Keratinocyte (primary cell): ENCODE measurements at regions not wholly inside any gene's neighbourhood (a gene's known extent, or its start where the extent isn't known, plus 50 kb on each side); places are given as distances from the start of the nearest gene placed in this dataset.
A peak's percentile ranks its signal among the peaks of the same experiment; 100 is the strongest.

Source experiments
- DNase-seq: peaks from one replicate; pipeline ENCODE4 v3.0.0-alpha.2; 2011; ENCODE audit warnings: low read depth, missing footprints, low spot score
- FAIRE-seq: peaks from 2 replicates; lab custom pipeline; 2011; peaks lifted over from hg19 to GRCh38; lab: Jason Lieb, UNC
- H2AFZ ChIP-seq: 2 replicates; pipeline ENCODE4 v1.6.0; 2012; ENCODE audit warnings: low read length, control low read depth, inconsistent platforms; ENCODE audit not compliant: control insufficient read depth
- H3K27ac ChIP-seq: 2 replicates; pipeline ENCODE4 v1.5.1; 2011; ENCODE audit warnings: low read length; ENCODE audit not compliant: control insufficient read depth, insufficient read depth
- H3K27me3 ChIP-seq: 3 replicates; pipeline ENCODE4 v1.6.0; 2011; ENCODE audit warnings: low read length; ENCODE audit not compliant: control insufficient read depth, insufficient read depth; ENCODE audit errors: extremely low read depth
- H3K36me3 ChIP-seq, 2 experiments: 2 replicates in 1 of 2; 3 replicates in 1 of 2; pipeline ENCODE4 v1.5.1; 2011; ENCODE audit warnings: low read length in 2 of 2, mild to moderate bottlenecking in 1 of 2; ENCODE audit not compliant: control insufficient read depth in 2 of 2, insufficient read depth in 2 of 2; ENCODE audit errors: extremely low read depth in 1 of 2
- H3K4me1 ChIP-seq: 3 replicates; pipeline ENCODE4 v1.5.1; 2011; ENCODE audit warnings: low read length; ENCODE audit not compliant: control insufficient read depth, insufficient read depth; ENCODE audit errors: extremely low read depth
- H3K4me2 ChIP-seq: 3 replicates; pipeline ENCODE4 v1.6.0; 2011; ENCODE audit warnings: low read depth, low read length; ENCODE audit not compliant: control insufficient read depth, insufficient read depth; ENCODE audit errors: extremely low read depth
- H3K4me3 ChIP-seq, 3 experiments: fragments of 200-600 bp in 1 of 3; sonication (generic) in 1 of 3; 2 replicates in 2 of 3; 3 replicates in 1 of 3; pipeline ENCODE4 v1.5.1; 2011 to 2016; ENCODE audit warnings: low read length in 3 of 3, mild to moderate bottlenecking in 3 of 3, control low read depth in 2 of 3, inconsistent platforms in 1 of 3, low read depth in 1 of 3, mixed read lengths in 1 of 3, mixed run types in 1 of 3, moderate library complexity in 1 of 3; ENCODE audit not compliant: control insufficient read depth in 2 of 3, insufficient read depth in 2 of 3; ENCODE audit errors: extremely low read depth in 1 of 3
- H3K79me2 ChIP-seq: 2 replicates; pipeline ENCODE4 v1.6.0; 2012; ENCODE audit warnings: low read length; ENCODE audit not compliant: control insufficient read depth, insufficient read depth
- H3K9ac ChIP-seq: 3 replicates; pipeline ENCODE4 v1.6.0; 2011; ENCODE audit warnings: low read length; ENCODE audit not compliant: control insufficient read depth, insufficient read depth; ENCODE audit errors: extremely low read depth
- H3K9me1 ChIP-seq: 3 replicates; pipeline ENCODE4 v1.6.0; 2011; ENCODE audit warnings: low read length; ENCODE audit not compliant: control insufficient read depth, insufficient read depth; ENCODE audit errors: extremely low read depth
- H3K9me3 ChIP-seq: 2 replicates; pipeline ENCODE4 v1.5.1; 2012; ENCODE audit warnings: low read depth, low read length; ENCODE audit not compliant: control insufficient read depth
- H4K20me1 ChIP-seq: 3 replicates; pipeline ENCODE4 v1.6.0; 2011; ENCODE audit warnings: low read length; ENCODE audit not compliant: control insufficient read depth, insufficient read depth; ENCODE audit errors: extremely low read depth
- CTCF ChIP-seq, 3 experiments: IDR thresholded peaks in 1 of 3; conservative IDR thresholded peaks in 1 of 3; optimal IDR thresholded peaks in 1 of 3; 2 replicates in 2 of 3; 3 replicates in 1 of 3; pipeline versions ENCODE3 to v1.5.1; 2011; ENCODE audit warnings: low read length in 3 of 3, mild to moderate bottlenecking in 3 of 3, moderate library complexity in 2 of 3, control low read depth in 1 of 3, inconsistent platforms in 1 of 3; ENCODE audit not compliant: insufficient read depth in 2 of 3; ENCODE audit errors: extremely low read depth in 1 of 3
- EZH2 ChIP-seq: IDR thresholded peaks from one replicate; pipeline ENCODE4 v1.6.1; 2012; ENCODE audit warnings: inconsistent platforms, mild to moderate bottlenecking, low read length, moderate library complexity
- dilution Hi-C: fragments of 300-500 bp; cut with MboI; formaldehyde crosslinking; loops from one replicate; pipeline ENCODE4 v1.7.0; 2020; ENCODE audit warnings: low sequenced_read_pairs; ENCODE audit not compliant: extremely low pct_ligation_motif_present

GRCh38 chr9:119453490-119453911 lies 84.3 kb upstream of the BRINP1 start:
- Histone ChIP-seq H3K4me2 (peak overlapping the region; percentile 77), H2AFZ (peak overlapping the region; percentile 68)
- dilution Hi-C loops, result no loop called here

GRCh38 chr9:119451426-119451825 lies 82.2 kb upstream of the BRINP1 start:
- Histone ChIP-seq H4K20me1 (no peaks in the 10 kb centered on the region), H3K9me3 (no peaks in the 10 kb centered on the region), H3K9ac (no peak overlapping the region), H3K27me3 (no peaks in the 10 kb centered on the region), H3K4me2 (no peak overlapping the region), H3K36me3 (no peaks in the 10 kb centered on the region), H3K79me2 (no peaks in the 10 kb centered on the region), H3K4me1 (peaks cover 19% of the 10 kb centered on the region), H2AFZ (no peak overlapping the region), H3K4me3 (no peak overlapping the region), H3K27ac (no peak overlapping the region), H3K9me1 (no peaks in the 10 kb centered on the region)
- no peak for DNase-seq
- dilution Hi-C loops, result no loop called here
- no peak for FAIRE-seq
- TF ChIP-seq EZH2 (no peak), CTCF (optimal IDR thresholded peaks at IDR 0.05 in 1 of 3, IDR thresholded peaks at IDR 0.05 in 1 of 3, conservative IDR thresholded peaks at IDR 0.05 in 1 of 3; ENCODE audit: extremely low read depth in 1 of 3, insufficient read depth in 2 of 3, low read length in 3 of 3) (no peak)

More at GRCh38 chr9:119453490-119453911, 84.3 kb upstream of the BRINP1 start:
- peak overlapping the region; percentile 58 for H3K9ac ChIP-seq
- peaks cover 19% of the 10 kb centered on the region for H3K4me1 ChIP-seq
- peak overlapping the region; percentile 79 for H3K27ac ChIP-seq
- H3K79me2 ChIP-seq, result no peaks in the 10 kb centered on the region
- peak; percentile 59 for DNase-seq
- H3K27me3 ChIP-seq, result no peaks in the 10 kb centered on the region
- H4K20me1 ChIP-seq, result no peaks in the 10 kb centered on the region
- FAIRE-seq, result no peak
- H3K4me3 ChIP-seq, result peak overlapping the region in 2 of 3 experiments; percentile 24 to 29
- no peaks in the 10 kb centered on the region for H3K36me3 ChIP-seq
- no peaks in the 10 kb centered on the region for H3K9me3 ChIP-seq
- TF ChIP-seq EZH2, result no peak
- no peak for TF ChIP-seq CTCF (optimal IDR thresholded peaks at IDR 0.05 in 1 of 3, IDR thresholded peaks at IDR 0.05 in 1 of 3, conservative IDR thresholded peaks at IDR 0.05 in 1 of 3; ENCODE audit: extremely low read depth in 1 of 3, insufficient read depth in 2 of 3, low read length in 3 of 3)
- H3K9me1 ChIP-seq, result no peaks in the 10 kb centered on the region
